ENCODE measurements at regions not wholly inside any gene's neighbourhood (a gene's known extent, or its start where the extent isn't known, plus 50 kb on each side); places are given as distances from the start of the nearest gene placed in this dataset.

GRCh38 chr7:22581099-22581498 is 81.1 kb upstream of the STEAP1B start:
- in situ Hi-C loops (cut with HindIII; ENCODE audit: low pct_unique_long_range_greater_than_20kb, low sequenced_read_pairs) (no loop called here), intact Hi-C loops (cut with micrococcal nuclease; ENCODE audit: unreplicated experiment) (no loop called here)
- BruUV-seq (replicated peaks), result no TSS peak
- DNase-seq (ENCODE audit: low read depth, low spot score) (no peak), ATAC-seq (no peak)
- Histone ChIP-seq H3K27me3 (ENCODE audit: control insufficient read depth, insufficient read depth, low read length) (no peaks in the 10 kb centered on the region), H3K9me3 (ENCODE audit: control insufficient read depth, insufficient read depth, low read depth, low read length) (no peaks in the 10 kb centered on the region), H3K36me3 (ENCODE audit: control insufficient read depth, insufficient read depth, low read length) (no peaks in the 10 kb centered on the region), H3K4me3 (ENCODE audit: low read depth in 2 of 2, low read length in 2 of 2) (no peak overlapping the region), H3K27ac (ENCODE audit: low read length) (no peak overlapping the region), H3K4me1 (ENCODE audit: control insufficient read depth, insufficient read depth, low read length) (no peaks in the 10 kb centered on the region; the same call in 1 of the 2 replicates)
- ChIA-PET CTCF (interaction anchor here (0.6 kb wide), 1 partner anchor 19 kb away, joined by 4 read pairs; no protein-coding TSS in a partner anchor), POLR2A (no interaction called here)
- TF ChIP-seq TCF7L2 (IDR thresholded peaks at IDR 0.05; ENCODE audit: low read depth, low read length) (no peak), SIN3A (IDR thresholded peaks at IDR 0.05; ENCODE audit: borderline replicate concordance, insufficient read depth, low read depth, low read length) (no peak), CTCF (IDR thresholded peaks at IDR 0.05) (no peak), REST (IDR thresholded peaks at IDR 0.05; ENCODE audit: insufficient read depth in 1 of 2, low read depth in 2 of 2, low read length in 1 of 2) (no peak), POLR2AphosphoS5 (IDR thresholded peaks at IDR 0.05; ENCODE audit: low read depth, low read length) (no peak)

GRCh38 chr7:22579961-22580360 is 80.0 kb upstream of the STEAP1B start:
- ChIA-PET POLR2A (no interaction called here), CTCF (no interaction called here)
- no TSS peak for BruUV-seq (replicated peaks)
- in situ Hi-C loops (cut with HindIII; ENCODE audit: low pct_unique_long_range_greater_than_20kb, low sequenced_read_pairs), result no loop called here
- Histone ChIP-seq H3K27me3 (ENCODE audit: control insufficient read depth, insufficient read depth, low read length) (no peaks in the 10 kb centered on the region), H3K4me3 (ENCODE audit: low read depth in 2 of 2, low read length in 2 of 2) (no peak overlapping the region), H3K27ac (ENCODE audit: low read length) (no peak overlapping the region), H3K4me1 (ENCODE audit: control insufficient read depth, insufficient read depth, low read length) (no peaks in the 10 kb centered on the region; the same call in 1 of the 2 replicates), H3K36me3 (ENCODE audit: control insufficient read depth, insufficient read depth, low read length) (no peaks in the 10 kb centered on the region), H3K9me3 (ENCODE audit: control insufficient read depth, insufficient read depth, low read depth, low read length) (no peaks in the 10 kb centered on the region)
- TF ChIP-seq SIN3A (IDR thresholded peaks at IDR 0.05; ENCODE audit: borderline replicate concordance, insufficient read depth, low read depth, low read length), result no peak
- no peak for TF ChIP-seq CTCF (IDR thresholded peaks at IDR 0.05)
- TF ChIP-seq TCF7L2 (IDR thresholded peaks at IDR 0.05; ENCODE audit: low read depth, low read length), result no peak
- no peak for TF ChIP-seq POLR2AphosphoS5 (IDR thresholded peaks at IDR 0.05; ENCODE audit: low read depth, low read length)
- no peak for TF ChIP-seq REST (IDR thresholded peaks at IDR 0.05; ENCODE audit: insufficient read depth in 1 of 2, low read depth in 2 of 2, low read length in 1 of 2)
- ATAC-seq, result no peak
- intact Hi-C loops (cut with micrococcal nuclease; ENCODE audit: unreplicated experiment), result no loop called here
- DNase-seq (ENCODE audit: low read depth, low spot score), result no peak
